ENCODE measurements at regions not wholly inside any gene's neighbourhood (a gene's known extent, or its start where the extent isn't known, plus 50 kb on each side); places are given as distances from the start of the nearest gene placed in this dataset.

DNA sequence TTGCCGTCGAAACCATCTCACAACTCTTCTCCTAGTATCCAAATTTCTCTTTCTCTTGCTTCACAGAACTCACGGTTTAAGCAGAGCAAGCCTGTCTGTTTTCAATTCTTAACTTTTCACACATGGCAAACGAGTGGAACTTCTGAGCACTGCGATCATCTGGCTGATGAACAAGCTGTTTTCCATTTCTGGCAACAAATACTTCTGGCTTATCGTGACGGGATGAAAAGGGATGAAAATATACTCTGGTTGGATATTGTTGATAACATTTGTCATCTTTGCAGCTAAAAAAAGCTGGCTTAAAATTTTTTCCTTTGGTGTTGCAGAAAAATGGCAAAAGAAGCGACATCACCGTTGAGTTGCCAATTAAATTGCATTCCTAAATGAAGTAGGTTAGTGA lies 515.2 kb upstream of the JARID2 start:
- no peak for DNase-seq

DNA sequence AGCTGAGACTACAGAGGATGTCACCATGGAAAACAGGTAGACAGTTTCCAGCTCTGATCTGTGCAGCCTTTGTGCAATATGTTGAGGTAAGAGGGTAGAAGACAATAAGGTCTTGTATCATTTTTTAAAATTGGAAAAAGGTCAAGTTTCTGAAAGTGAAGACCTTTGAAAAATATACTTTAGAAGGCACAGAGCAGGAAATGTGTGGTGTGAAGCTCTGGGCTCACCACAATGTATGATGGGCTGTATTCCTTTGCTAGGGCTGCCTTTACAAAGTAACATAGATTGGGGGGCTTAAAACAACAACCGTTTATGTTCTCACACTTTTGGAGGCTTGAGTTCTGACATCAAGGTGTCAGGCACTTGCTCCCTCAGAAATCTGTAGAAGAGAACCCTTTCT lies 514.3 kb upstream of the JARID2 start:
- no peak for DNase-seq

DNA sequence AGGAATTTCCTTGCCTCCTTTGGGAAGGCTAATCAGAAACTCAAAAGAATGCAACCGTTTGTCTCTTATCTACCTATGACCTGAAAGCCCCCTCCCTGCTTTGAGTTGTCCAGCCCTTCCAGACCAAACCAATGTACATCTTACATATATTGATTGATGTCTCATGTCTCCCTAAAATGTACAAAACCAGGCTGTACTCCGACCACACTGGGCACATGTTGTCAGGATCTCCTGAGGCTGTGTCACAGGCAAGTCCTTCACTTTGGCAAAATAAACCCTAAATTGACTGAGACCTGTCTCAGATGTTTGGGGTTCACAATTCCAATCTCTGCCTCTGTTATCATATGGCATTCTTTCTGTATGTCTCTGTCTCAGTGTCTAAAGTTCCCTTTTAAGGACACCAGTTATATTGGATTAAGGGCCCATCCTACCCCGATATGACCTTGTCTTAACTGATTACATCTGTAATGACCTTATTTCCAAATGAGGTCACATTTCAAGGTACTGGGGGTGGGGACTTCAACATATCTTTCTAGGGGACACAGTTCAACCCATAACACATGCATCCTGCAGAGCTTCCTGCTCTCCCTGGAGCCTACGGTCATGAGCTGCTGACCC lies 513.5 kb upstream of the JARID2 start:
- DNase-seq, result no peak

DNA sequence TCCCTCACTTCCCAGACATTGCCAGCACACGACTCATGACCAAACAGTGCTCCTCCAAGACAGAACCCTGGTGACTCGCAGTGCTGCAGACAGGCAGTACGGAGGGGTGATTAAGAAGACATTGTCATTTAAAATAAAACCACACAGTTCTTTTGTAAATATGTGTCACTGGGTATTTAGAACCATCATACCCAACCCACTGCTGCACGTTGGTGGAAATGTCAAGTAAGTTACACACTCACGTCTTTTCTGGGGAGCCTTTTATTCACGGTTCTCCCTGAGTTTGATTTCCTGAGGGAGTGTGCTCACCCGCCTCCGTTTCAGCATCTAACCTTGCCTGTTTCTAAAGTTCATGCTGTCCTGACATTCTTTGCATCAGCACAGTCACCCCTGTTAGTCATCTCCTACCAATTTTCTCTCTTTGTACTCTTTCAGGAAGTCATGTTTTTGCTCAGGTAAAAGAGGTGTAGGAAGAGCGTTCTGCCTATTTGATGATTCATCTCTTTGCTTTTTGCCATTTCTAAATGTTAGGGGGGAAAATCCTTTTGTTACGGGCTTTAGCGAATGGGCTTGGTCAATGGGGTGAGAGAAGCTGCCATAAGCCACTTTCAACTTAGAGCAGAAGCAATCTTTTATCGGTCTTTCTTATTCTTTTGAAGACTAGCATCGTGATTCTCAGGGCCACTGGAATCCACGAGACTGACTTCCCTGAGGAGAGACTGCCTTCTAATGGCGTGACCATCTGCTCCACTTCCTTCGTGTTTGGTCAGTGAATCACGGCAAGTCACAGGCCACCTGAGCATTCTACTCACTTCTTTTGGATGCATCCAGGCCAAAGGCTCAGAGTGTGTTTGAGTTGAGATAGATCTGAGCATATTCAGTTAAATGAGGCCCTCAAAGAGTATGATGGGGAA lies 512.8 kb upstream of the JARID2 start:
- peak; percentile 47 for DNase-seq

DNA sequence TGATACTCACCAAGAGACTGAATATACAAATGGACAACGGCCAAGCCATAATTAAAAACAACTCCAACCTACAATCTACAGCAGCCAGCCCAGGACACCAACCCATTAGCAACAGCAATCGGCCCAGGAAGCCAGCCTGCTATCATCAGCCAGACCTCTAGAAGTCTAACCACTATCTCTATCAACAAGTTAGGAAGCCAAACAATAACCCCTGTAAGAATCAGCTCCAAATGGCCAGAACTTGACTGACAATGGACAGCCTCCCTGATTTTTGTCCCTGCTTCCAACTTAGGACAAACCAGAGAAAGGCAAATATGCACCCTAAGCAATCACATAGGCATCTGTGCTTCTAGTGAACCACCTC lies 511.8 kb upstream of the JARID2 start:
- DNase-seq, result no peak

DNA sequence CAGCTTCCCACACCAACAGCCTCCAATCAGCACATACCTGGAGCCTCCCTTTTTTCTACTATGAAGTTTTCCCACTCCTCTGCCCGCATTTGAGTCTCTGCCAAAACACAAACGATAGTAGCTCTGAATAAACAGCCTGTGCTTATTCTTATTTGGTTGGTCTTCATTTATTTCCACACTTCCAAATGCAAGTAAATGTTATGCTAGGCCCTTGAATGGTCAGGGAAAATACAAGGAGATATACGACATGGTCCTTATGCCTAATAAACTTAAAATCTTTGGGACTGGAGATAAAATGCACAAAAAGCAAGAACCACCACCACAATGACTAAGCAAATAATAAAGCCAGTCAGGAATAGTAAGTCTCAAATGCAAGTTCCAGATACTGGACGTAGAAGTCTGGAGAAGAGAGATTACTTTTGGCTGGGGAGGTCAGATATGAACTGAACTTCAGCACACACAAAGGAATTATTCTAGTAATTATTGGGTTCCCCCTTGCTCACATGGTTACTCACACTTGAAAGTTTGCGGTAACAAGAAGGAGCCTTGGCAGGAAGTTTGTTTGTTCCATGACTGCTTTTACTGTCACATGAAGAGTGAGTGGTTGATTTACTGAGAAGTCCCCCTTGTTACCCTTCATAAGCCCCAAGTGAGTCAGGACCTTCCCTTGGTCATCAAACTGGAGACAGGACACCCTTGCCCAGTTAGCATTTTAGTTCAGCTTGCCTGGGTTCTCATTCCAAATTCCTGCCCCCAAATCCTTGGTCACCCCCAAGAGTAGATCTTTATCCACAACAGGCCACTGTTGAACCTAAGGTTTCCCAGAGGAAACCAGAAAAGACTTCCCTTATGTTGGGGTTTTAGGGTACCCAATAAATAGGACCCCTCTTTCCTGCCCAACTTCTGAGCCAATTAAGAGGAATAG lies 511.2 kb upstream of the JARID2 start:
- DNase-seq, result peak; percentile 90

DNA sequence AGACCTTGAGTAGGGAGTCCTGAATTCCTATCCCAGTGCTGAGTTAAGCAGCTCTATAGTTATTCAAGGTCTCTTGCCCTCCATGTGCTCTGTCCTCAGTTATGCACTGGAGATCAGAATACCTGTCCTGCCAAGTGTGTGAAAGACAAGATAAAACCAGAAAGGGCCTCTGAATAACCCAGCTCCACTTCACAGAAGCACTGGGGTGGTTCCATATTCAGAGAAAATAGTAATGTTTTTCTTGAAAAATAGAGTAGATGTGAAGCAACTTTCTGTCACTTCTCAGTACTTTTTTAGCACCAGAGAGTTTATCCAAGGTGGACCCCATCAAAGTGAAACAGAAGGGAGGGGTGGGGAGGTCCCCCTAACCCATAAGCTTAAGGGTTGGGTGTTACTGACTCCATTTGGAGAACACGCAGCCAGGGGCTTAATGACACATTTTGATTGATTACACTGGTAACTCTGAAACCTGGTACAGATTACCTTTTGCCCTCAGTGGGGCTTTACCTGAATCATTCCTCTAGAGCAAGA lies 509.8 kb upstream of the JARID2 start:
- DNase-seq, result no peak

DNA sequence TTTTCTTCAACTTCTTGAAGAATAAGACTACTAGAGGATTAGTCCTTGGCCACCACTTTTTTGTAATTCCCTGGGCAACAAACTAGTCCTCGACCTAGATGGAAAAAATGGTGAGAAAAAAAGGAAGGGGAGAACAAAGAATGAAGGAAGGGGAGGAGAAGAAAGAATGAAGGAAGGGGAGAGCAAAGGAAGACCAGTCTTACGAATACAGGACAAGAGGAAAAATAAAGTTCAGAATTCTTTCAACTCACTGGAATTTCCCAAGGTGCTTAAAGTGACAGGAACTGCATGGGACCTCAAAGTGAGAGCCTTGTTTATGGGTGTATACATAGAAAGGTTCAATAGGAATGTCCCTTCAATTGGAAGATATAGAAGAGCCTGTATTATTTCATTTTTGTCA lies 509.3 kb upstream of the JARID2 start:
- no peak for DNase-seq

DNA sequence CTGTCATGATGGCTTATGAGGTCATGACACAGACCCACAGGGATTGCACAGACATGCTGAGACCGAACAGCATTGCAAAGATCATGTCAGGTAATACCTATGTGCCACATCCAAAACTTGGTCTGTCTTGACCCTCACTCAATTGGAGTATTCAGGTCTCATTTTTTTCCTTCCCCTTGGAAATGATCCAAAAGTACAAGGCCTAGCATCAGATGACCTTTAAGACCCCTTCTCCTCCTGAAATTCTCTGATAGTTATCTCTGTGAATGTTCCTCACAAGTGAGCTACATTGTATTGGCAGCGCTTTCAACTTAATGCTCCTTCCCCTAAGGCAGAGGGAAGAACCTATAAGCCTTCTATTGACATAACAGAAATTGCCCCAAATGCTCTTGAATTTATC lies 507.4 kb upstream of the JARID2 start:
- DNase-seq, result no peak

DNA sequence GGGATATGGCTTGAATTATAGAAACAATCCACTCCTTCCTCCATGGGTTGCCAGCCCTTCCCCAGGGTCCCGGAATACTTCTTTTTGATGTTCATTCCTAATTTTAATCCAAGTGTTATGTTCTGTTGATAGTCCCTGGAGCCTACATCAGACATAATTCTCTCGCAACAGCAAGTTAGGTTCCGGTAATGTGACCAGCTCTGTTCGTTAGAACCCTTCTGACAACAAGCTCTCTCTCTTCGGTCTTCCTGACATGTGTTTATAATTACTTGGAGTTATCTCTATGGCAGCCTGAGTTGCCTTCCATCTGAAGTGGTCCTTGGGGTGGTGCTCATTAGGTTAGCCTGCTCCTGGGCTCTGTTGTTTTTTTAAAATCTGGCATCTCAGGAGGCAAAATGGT lies 506.9 kb upstream of the JARID2 start:
- DNase-seq, result peak; percentile 12

DNA sequence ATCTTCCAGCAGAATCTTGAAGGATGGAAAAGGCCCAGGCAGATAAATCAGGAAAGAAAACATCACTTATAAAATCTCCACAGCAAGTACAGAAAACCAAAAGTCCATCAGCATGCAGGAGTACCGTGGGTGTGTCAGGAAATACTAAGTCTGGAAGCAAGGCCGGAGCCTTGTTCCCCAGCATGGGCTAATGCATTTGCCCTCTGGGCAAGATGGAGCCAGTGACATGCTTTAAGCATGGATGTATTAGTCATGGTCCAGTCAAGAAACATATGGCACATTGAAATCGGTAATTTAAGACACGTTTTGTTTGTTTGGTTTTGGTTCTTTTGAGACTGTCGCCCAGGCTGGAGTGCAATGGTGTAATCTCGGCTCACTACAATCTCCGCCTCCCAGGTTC lies 506.0 kb upstream of the JARID2 start:
- no peak for DNase-seq

DNA sequence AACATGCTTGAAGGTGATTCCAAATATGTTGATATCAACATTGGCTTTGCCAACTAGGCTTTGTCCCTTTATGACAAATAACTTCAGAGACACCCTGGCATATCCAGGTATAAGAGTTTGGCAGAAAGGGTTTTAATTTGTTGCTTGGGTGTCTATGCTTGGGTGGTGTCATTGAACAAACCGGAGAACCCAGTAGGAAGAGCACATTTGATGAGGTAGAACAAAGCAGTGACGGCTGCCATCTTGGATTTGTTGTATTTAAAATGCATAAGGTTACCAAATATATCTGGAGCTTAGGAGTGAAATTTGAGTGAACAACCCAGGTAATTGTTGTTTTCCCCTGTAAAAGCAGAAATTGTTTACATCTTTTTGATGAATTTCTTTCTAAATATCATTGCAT lies 503.7 kb upstream of the JARID2 start:
- DNase-seq, result no peak

DNA sequence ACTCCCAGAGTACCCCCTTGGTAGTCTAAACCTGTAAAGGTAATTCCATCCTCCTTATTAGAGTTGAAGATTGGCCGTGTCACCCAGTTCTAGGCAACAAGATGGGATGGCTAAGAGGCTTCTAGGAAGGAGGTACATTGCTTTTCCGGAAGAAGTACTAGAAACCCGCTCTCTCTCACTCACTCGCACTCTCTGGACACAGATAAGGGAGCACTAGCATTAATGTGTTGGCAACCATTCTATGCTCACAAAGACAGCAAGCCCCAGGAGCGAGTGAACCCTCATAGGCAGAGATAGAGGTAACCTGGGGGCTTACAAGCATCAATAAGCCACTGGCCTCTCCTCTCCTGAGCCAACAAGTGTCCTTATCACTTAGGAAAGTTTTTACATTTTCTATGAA lies 503.2 kb upstream of the JARID2 start:
- no peak for DNase-seq

DNA sequence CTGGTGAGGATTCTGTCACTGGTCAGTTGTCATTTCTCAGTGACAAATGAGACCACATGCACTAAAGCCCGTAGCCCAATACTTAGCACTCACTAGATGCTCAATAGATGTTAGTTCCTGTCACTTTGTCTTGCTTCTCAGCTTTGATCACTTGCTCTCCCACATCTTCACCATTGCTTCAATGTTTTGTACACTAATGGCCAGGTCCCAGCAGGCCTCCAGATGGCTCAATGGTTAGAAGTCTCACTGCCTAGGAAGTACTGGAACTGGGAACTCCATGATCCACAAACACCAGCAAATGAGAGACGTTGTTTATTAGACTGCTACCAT lies 502.8 kb upstream of the JARID2 start:
- DNase-seq, result no peak

DNA sequence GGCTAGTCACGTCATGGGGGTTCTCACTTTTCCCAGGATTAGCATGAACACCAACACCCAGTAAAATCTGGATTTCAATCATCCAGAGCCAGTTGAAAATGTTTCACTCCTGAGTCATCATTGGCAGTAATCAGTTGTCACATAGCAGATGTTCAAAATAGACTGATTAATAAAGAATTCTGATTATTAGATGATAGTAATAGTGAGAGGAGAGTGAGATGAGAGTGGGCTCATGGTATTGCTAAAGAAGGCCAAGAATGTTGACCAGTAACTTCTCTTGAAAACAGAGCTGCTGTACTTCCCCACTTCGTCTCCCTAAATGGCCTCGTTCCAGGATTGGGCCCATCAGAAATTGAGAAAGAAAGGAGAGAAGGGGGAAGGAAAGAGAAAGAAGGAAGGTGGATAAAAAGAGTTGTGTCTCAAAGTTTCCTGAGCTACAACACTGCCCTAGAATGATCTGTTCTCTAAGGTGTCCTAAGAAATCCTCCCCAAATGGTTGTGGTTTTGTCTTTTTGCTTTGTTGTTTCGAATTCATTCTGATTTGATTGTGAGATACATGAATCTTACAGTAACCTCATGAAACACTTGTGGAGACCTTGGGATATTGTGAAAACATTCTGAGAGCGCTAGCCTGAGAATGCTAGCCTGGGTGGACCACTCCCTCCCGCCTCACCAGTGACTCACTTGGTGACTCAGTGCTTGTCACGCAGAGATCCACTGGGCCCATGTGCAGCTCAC lies 502.2 kb upstream of the JARID2 start:
- DNase-seq, result peak; percentile 81

DNA sequence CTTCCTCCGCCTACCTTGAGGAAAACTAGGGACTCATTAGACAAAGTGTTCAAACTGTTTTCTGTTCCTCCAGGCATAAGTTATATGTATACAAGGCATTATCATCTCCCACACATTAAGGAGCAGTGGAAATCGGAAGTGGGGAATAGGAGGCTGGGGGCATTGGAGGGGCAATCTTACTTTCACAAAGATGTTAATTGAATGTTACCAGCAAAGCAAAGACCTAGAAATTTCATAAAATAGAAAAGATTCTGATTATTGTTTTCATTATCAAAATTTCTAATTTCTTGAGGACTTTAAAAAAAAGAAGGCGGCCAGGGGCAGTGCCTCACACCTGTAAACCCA lies 501.7 kb upstream of the JARID2 start:
- no peak for DNase-seq

DNA sequence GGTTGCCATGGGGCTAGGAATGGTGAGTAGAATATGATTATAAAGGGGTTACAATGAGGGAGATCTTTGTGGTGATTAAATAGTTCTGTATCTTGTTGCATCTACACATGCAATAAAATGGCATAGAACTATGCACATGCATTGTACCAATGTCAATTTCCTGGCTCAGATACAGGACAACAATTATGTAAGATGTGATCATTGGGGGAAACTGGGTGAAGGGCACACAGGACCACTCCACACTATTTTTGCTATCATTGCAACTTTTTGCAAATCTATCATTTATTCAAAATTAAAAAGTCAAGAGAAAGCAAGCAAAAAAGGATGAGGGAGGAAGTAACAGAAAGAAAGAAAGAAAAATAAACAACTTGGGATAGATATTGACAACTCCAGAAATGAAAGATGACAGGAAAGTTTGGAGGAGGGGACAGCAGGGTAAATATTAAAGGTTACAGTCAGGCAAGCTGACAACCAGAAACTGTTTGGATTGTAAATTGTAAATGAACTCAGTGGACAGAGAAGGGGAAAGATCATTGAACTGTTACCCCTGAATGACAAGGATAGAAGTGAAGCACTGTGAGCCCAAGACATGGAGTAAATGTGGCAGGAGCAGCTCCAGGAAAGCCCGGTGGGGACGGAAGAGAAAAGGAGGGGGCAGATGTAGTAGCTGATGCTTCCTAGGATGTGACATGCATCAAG lies 499.6 kb upstream of the JARID2 start:
- DNase-seq, result no peak

DNA sequence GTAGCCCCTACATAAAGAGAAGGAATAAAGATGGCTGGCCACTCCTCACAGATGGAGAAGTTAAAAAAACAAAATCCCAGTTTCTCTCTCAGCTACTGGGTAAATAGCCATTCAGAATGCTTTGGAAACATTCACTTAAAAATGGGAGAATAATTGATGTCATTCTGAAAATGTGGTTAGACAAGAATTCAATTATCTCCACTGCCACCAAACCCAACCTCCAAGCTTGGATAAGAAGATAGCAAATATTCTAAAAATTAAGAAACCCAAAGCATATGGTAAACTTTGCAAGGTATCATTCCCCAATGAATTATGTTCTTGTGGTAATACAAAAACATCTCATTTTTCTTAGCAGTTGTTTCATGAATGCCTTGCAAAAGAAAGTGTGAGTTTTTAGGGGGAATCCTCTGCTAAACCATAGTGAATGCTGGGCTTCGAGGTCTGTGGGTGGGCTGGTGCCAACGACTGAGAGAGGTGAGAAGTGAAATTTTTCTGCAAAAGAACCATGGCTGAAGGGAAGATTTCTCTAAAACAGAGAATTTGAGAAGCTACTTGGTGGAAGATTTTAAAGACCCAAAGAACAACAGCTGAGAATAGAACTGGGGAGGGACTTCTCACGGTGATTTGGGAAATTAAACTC lies 497.9 kb upstream of the JARID2 start:
- no peak for DNase-seq

DNA sequence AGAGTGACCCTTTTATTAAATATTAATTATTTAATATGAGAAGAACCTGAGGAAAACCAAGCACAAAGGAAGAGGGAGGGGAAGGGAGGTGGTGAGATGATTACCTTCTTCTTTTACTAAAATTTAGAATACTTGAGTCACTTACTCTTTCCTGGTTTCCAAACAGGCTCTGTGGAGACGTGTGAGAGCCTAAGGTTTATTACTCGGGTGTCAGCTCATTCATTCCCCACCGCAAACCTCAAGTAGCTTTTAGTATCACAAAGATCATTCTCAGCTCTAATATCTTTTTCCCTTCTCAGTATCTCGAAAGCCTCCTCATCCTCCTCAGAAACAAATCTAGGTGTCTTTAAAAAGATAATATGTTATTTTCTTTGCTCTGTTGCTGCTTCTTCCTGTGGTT lies 497.2 kb upstream of the JARID2 start:
- DNase-seq, result no peak

DNA sequence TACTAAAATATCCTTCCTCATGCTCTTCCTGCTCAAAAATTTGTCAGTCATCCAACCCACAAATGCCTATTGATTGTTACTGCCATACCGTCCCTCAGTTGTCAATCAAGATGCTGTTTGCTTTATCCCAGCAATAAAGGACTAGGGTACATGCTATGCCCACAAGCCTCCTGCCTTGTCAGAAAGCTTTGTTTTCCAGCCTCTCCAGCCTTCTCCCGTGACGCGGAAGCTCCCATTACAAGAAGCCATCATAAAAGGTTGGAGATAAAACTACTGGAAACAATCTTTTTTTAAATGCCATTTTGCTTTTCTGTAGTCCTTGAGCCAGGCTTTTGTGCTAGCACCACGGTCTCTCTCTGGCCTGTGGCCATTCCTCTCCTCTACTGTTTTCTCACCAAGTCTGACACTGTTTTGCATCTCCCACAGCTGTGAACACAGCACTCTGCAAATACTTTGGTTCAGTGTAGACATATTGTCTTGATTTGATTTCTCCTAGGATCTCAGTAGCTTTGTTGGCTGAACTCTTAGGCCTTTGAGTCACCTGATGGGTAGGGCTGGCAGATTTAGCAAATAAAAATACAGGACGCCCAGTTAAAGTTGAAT lies 495.7 kb upstream of the JARID2 start:
- DNase-seq, result no peak

DNA sequence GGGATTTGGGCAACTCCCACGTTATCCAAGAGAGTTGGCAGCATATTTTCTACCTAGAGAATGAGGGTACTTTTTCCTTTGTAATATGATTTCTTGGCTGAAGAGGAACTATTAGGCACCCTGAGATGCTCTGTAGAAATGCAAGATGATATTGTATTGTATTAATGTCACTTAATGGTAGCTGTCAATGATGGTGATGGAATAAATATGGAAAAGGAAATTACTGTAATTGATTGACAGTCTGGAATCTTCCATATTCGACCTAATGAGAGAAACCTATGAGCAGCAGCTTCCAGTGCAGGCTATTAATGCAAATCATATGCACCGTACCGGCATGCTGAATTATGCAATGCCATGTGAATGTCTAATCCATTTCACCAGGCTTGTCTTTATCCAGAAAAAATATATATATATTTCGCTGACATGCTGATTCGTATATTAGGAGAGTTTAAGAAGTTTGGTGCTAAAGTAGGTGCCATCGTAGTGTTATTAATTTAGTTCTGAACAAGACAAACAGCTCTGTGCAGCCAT lies 494.2 kb upstream of the JARID2 start:
- DNase-seq, result no peak
